ENCODE measurements at regions not wholly inside any gene's neighbourhood (a gene's known extent, or its start where the extent isn't known, plus 50 kb on each side); places are given as distances from the start of the nearest gene placed in this dataset.

DNA sequence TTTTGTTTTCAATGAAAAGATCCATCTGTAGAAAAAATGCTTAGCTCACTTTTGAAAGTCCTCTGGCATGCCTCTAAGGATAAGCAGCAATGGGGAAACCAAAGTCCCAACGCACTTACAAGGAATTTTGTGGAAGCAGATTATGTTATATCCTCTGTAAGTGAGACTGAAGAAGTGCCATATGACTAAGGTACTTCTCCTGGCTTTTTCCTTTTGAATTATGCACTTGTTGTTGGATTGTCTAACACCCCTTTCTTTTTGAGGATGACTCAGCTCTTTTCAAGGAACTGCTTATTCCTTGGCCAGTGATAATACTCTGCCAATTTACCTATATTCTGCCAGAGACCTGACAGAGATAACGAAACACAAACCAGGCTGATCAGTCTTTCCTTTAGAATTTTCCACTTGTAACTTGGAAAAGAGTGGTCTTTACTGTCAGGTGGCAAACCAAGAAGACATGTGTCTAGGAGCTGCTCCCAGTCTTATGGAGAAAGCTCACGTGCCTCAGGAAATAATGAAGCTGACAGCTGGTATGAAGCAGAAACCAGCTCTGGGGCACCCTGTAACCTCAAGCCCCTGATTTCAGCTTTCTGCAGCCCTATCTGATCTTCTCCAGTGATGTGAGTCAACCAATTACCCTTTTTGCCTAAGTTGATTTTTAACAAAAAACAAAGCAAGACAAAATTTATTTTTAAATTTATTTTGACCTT lies 290.8 kb upstream of the FBXL7 start:
- no peak overlapping the region for H2AK5ac ChIP-seq (ENCODE audit: low read length)
- H3K9ac ChIP-seq (ENCODE audit: low read length): no peak overlapping the region
- H2BK120ac ChIP-seq (ENCODE audit: low read depth, low read length): no peak overlapping the region
- no peaks in the 10 kb centered on the region for H3K4me1 ChIP-seq (ENCODE audit: control insufficient read depth, low read depth, low read length)
- peak; percentile 7 for DNase-seq
- no peak overlapping the region for H3K4me2 ChIP-seq (ENCODE audit: low read length)
- no peak overlapping the region for H4K5ac ChIP-seq (ENCODE audit: low read length)
- no peak overlapping the region for H4K8ac ChIP-seq (ENCODE audit: low read depth, low read length)
- H2BK5ac ChIP-seq (ENCODE audit: low read length): no peak overlapping the region
- H3K4me3 ChIP-seq (ENCODE audit: low read length): no peak overlapping the region
- H3K56ac ChIP-seq (ENCODE audit: low read length): no peak overlapping the region
- H3K4ac ChIP-seq (ENCODE audit: low read depth, low read length): no peak overlapping the region
- H3K23ac ChIP-seq (ENCODE audit: low read length): no peak overlapping the region
- H3K27ac ChIP-seq (ENCODE audit: low read depth, low read length): no peak overlapping the region
- no CpG with 5 or more reads among the region's 3 CpGs for WGBS (ENCODE audit: extremely low coverage, insufficient coverage, low lambda C conversion rate)
- no peak overlapping the region for H3K18ac ChIP-seq (ENCODE audit: low read length)
- no peak overlapping the region for H2BK15ac ChIP-seq (replicated peaks; ENCODE audit: low read depth)
- no peaks in the 10 kb centered on the region for H3K36me3 ChIP-seq (ENCODE audit: control insufficient read depth, insufficient read depth, low read length)
- H3K79me1 ChIP-seq (ENCODE audit: low read length): no peaks in the 10 kb centered on the region
- no peaks in the 10 kb centered on the region for H3K79me2 ChIP-seq (ENCODE audit: control insufficient read depth, insufficient read depth, low read length)
- H3K27me3 ChIP-seq (ENCODE audit: insufficient read depth, low read length, poor library complexity): no peaks in the 10 kb centered on the region

DNA sequence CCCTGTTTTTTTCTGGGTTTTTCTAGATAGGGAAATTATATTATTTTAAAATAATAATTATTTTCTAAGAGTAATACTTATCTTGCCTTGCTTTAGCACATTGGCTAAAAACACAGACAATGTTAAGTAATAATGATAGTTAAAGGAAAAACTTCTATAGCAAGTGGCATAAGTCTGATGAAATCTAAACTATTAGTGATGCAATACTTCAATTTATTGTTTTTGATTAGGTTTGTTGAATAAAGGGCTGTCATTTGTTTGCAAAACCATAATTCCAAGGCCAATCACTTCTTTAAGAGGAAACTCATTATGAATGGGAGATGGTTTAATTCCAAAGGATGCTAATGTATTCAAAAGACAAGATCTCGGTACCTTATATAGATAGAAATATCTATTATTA lies 293.8 kb upstream of the FBXL7 start:
- no peaks in the 10 kb centered on the region for H3K27me3 ChIP-seq (ENCODE audit: insufficient read depth, low read length, poor library complexity)
- H2BK15ac ChIP-seq (replicated peaks; ENCODE audit: low read depth): no peak overlapping the region
- H3K4me1 ChIP-seq (ENCODE audit: control insufficient read depth, low read depth, low read length): no peaks in the 10 kb centered on the region
- no peak overlapping the region for H2BK120ac ChIP-seq (ENCODE audit: low read depth, low read length)
- WGBS (ENCODE audit: extremely low coverage, insufficient coverage, low lambda C conversion rate): no CpG with 5 or more reads among the region's 1 CpG
- H3K23ac ChIP-seq (ENCODE audit: low read length): no peak overlapping the region
- H3K4ac ChIP-seq (ENCODE audit: low read depth, low read length): no peak overlapping the region
- no peak overlapping the region for H4K8ac ChIP-seq (ENCODE audit: low read depth, low read length)
- H3K9ac ChIP-seq (ENCODE audit: low read length): no peak overlapping the region
- H2AK5ac ChIP-seq (ENCODE audit: low read length): no peak overlapping the region
- no peak overlapping the region for H3K4me2 ChIP-seq (ENCODE audit: low read length)
- H3K56ac ChIP-seq (ENCODE audit: low read length): no peak overlapping the region
- H3K79me1 ChIP-seq (ENCODE audit: low read length): no peaks in the 10 kb centered on the region
- H3K27ac ChIP-seq (ENCODE audit: low read depth, low read length): no peak overlapping the region
- no peak overlapping the region for H4K5ac ChIP-seq (ENCODE audit: low read length)
- no peak overlapping the region for H3K18ac ChIP-seq (ENCODE audit: low read length)
- H3K4me3 ChIP-seq (ENCODE audit: low read length): no peak overlapping the region
- DNase-seq: no peak
- no peaks in the 10 kb centered on the region for H3K36me3 ChIP-seq (ENCODE audit: control insufficient read depth, insufficient read depth, low read length)
- no peak overlapping the region for H2BK5ac ChIP-seq (ENCODE audit: low read length)
- no peaks in the 10 kb centered on the region for H3K79me2 ChIP-seq (ENCODE audit: control insufficient read depth, insufficient read depth, low read length)

DNA sequence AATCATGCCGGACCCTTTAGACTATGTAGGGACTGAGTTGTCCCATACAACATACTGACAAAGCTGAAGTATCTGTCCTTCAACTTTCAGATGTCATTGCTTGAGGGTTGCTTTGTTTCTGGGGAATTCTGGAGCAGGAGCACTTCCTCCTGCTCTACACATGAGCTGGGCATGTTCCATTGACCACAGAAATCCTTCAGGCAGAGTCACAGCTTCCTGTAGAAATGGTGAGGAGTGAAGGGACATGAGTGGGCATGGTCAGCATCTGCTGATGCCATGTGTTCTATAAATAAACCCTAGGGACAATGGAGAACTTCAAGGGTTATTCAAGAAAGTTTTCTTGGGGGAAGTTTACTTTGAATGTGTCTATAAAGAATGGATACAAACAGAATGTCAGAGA lies 296.6 kb upstream of the FBXL7 start:
- WGBS (ENCODE audit: extremely low coverage, insufficient coverage, low lambda C conversion rate): no CpG with 5 or more reads among the region's 1 CpG
- no peaks in the 10 kb centered on the region for H3K4me1 ChIP-seq (ENCODE audit: control insufficient read depth, low read depth, low read length)
- no peak overlapping the region for H2BK120ac ChIP-seq (ENCODE audit: low read depth, low read length)
- no peak overlapping the region for H2BK5ac ChIP-seq (ENCODE audit: low read length)
- H4K5ac ChIP-seq (ENCODE audit: low read length): no peak overlapping the region
- H4K8ac ChIP-seq (ENCODE audit: low read depth, low read length): no peak overlapping the region
- no peak for DNase-seq
- H2AK5ac ChIP-seq (ENCODE audit: low read length): no peak overlapping the region
- no peaks in the 10 kb centered on the region for H3K79me2 ChIP-seq (ENCODE audit: control insufficient read depth, insufficient read depth, low read length)
- H3K56ac ChIP-seq (ENCODE audit: low read length): no peak overlapping the region
- no peak overlapping the region for H3K4me2 ChIP-seq (ENCODE audit: low read length)
- no peak overlapping the region for H3K18ac ChIP-seq (ENCODE audit: low read length)
- H3K4me3 ChIP-seq (ENCODE audit: low read length): no peak overlapping the region
- H3K9ac ChIP-seq (ENCODE audit: low read length): no peak overlapping the region
- no peak overlapping the region for H3K27ac ChIP-seq (ENCODE audit: low read depth, low read length)
- no peak overlapping the region for H3K23ac ChIP-seq (ENCODE audit: low read length)
- H3K79me1 ChIP-seq (ENCODE audit: low read length): no peaks in the 10 kb centered on the region
- no peak overlapping the region for H3K4ac ChIP-seq (ENCODE audit: low read depth, low read length)
- no peak overlapping the region for H2BK15ac ChIP-seq (replicated peaks; ENCODE audit: low read depth)
- H3K27me3 ChIP-seq (ENCODE audit: insufficient read depth, low read length, poor library complexity): no peaks in the 10 kb centered on the region
- H3K36me3 ChIP-seq (ENCODE audit: control insufficient read depth, insufficient read depth, low read length): no peaks in the 10 kb centered on the region

DNA sequence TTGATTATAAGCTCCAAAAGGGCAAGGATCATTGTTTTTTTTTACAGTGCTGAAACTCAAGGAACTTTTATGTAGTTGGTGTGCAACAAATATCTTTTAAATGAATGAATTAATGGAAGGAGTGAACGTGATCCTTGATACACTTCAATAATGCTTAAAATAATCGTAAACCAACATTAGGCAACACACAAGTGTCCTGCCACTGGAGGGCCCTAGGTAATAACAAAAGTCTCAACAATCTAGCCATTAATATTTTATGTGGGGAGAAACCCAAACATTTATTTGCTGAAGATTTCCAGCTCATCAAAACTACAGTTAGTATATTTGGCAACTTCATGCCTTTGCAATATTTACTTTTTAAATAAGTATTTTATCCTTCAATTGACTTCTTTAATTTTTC lies 309.0 kb upstream of the FBXL7 start:
- H2AK5ac ChIP-seq (ENCODE audit: low read length): no peak overlapping the region
- H3K36me3 ChIP-seq (ENCODE audit: control insufficient read depth, insufficient read depth, low read length): no peaks in the 10 kb centered on the region
- H3K18ac ChIP-seq (ENCODE audit: low read length): no peak overlapping the region
- H3K27ac ChIP-seq (ENCODE audit: low read depth, low read length): no peak overlapping the region
- H3K27me3 ChIP-seq (ENCODE audit: insufficient read depth, low read length, poor library complexity): no peaks in the 10 kb centered on the region
- no peak overlapping the region for H3K4ac ChIP-seq (ENCODE audit: low read depth, low read length)
- no peak overlapping the region for H2BK5ac ChIP-seq (ENCODE audit: low read length)
- no peak overlapping the region for H2BK120ac ChIP-seq (ENCODE audit: low read depth, low read length)
- H3K4me3 ChIP-seq (ENCODE audit: low read length): no peak overlapping the region
- no peaks in the 10 kb centered on the region for H3K79me2 ChIP-seq (ENCODE audit: control insufficient read depth, insufficient read depth, low read length)
- H3K4me1 ChIP-seq (ENCODE audit: control insufficient read depth, low read depth, low read length): no peaks in the 10 kb centered on the region
- no peak overlapping the region for H3K9ac ChIP-seq (ENCODE audit: low read length)
- H3K23ac ChIP-seq (ENCODE audit: low read length): no peak overlapping the region
- no peak overlapping the region for H3K4me2 ChIP-seq (ENCODE audit: low read length)
- no peak overlapping the region for H4K8ac ChIP-seq (ENCODE audit: low read depth, low read length)
- no peaks in the 10 kb centered on the region for H3K79me1 ChIP-seq (ENCODE audit: low read length)
- H3K56ac ChIP-seq (ENCODE audit: low read length): no peak overlapping the region
- H2BK15ac ChIP-seq (replicated peaks; ENCODE audit: low read depth): no peak overlapping the region
- H4K5ac ChIP-seq (ENCODE audit: low read length): no peak overlapping the region
- DNase-seq: no peak
- WGBS (ENCODE audit: extremely low coverage, insufficient coverage, low lambda C conversion rate): no CpG with 5 or more reads among the region's 2 CpGs

DNA sequence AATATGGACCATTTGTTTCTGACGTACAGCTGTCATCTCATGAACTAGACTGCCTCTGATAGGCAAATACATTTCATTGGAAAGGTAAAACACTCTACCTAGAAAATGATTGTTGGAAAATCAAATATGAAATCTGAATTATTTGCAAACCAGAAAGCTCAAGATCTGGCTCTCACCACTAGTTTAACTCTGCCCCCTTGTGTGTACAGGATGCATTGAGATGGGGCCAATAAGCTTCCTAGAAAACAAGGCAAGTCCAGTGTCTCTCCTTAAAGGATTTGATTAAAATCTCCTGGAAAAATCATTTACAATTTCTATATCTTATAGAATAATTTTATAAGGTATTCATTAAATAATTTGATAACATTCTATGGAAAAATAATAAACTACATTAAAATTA lies 311.9 kb upstream of the ANKH start:
- DNase-seq: peak; percentile 20
- Histone ChIP-seq H2BK5ac (ENCODE audit: low read length) (no peak overlapping the region), H3K4me2 (ENCODE audit: low read length) (no peak overlapping the region), H2BK15ac (replicated peaks; ENCODE audit: low read depth) (no peak overlapping the region), H3K27ac (ENCODE audit: low read depth, low read length) (no peak overlapping the region), H3K4ac (ENCODE audit: low read depth, low read length) (no peak overlapping the region), H3K18ac (ENCODE audit: low read length) (no peak overlapping the region), H3K9ac (ENCODE audit: low read length) (no peak overlapping the region), H3K4me1 (ENCODE audit: control insufficient read depth, low read depth, low read length) (no peaks in the 10 kb centered on the region), H2AK5ac (ENCODE audit: low read length) (no peak overlapping the region), H4K8ac (ENCODE audit: low read depth, low read length) (no peak overlapping the region), H3K79me1 (ENCODE audit: low read length) (no peaks in the 10 kb centered on the region), H3K23ac (ENCODE audit: low read length) (no peak overlapping the region), H3K36me3 (ENCODE audit: control insufficient read depth, insufficient read depth, low read length) (no peaks in the 10 kb centered on the region), H3K56ac (ENCODE audit: low read length) (no peak overlapping the region), H4K5ac (ENCODE audit: low read length) (no peak overlapping the region), H2BK120ac (ENCODE audit: low read depth, low read length) (no peak overlapping the region), H3K4me3 (ENCODE audit: low read length) (no peak overlapping the region), H3K27me3 (ENCODE audit: insufficient read depth, low read length, poor library complexity) (no peaks in the 10 kb centered on the region), H3K79me2 (ENCODE audit: control insufficient read depth, insufficient read depth, low read length) (no peaks in the 10 kb centered on the region)
- WGBS (ENCODE audit: extremely low coverage, insufficient coverage, low lambda C conversion rate): no CpG with 5 or more reads among the region's 1 CpG

DNA sequence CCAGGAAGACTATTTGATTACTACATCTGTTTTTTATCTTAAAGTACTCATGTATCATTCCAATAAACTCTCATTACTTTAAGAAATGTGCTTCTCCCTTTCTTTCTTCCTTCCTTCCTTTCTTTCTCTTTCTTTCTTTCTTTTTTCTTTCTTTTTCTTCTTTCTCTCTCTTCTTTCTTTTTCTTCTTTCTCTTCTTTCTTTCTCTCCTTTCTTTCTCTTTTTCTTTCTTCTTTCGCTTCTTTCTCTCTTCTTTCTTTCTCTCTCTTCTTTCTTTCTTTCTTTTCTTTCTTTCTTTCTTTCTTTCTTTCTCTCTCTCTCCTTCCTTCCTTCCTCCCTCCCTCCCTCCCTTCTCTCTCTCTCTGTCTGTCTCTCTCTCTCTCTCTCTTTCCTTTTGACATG lies 298.6 kb upstream of the ANKH start:
- Histone ChIP-seq H2BK5ac (ENCODE audit: low read length) (no peak overlapping the region), H3K36me3 (ENCODE audit: control insufficient read depth, insufficient read depth, low read length) (no peaks in the 10 kb centered on the region), H3K4ac (ENCODE audit: low read depth, low read length) (no peak overlapping the region), H3K27me3 (ENCODE audit: insufficient read depth, low read length, poor library complexity) (no peaks in the 10 kb centered on the region), H2BK120ac (ENCODE audit: low read depth, low read length) (no peak overlapping the region), H3K4me3 (ENCODE audit: low read length) (no peak overlapping the region), H3K4me2 (ENCODE audit: low read length) (no peak overlapping the region), H4K5ac (ENCODE audit: low read length) (no peak overlapping the region), H3K79me1 (ENCODE audit: low read length) (no peaks in the 10 kb centered on the region), H3K79me2 (ENCODE audit: control insufficient read depth, insufficient read depth, low read length) (no peaks in the 10 kb centered on the region), H3K56ac (ENCODE audit: low read length) (no peak overlapping the region), H3K23ac (ENCODE audit: low read length) (no peak overlapping the region), H4K8ac (ENCODE audit: low read depth, low read length) (no peak overlapping the region), H2AK5ac (ENCODE audit: low read length) (no peak overlapping the region), H3K18ac (ENCODE audit: low read length) (no peak overlapping the region), H2BK15ac (replicated peaks; ENCODE audit: low read depth) (no peak overlapping the region), H3K4me1 (ENCODE audit: control insufficient read depth, low read depth, low read length) (no peaks in the 10 kb centered on the region), H3K9ac (ENCODE audit: low read length) (no peak overlapping the region), H3K27ac (ENCODE audit: low read depth, low read length) (no peak overlapping the region)
- DNase-seq: no peak
- no CpG with 5 or more reads among the region's 1 CpG for whole genome bisulfite sequencing (ENCODE audit: extremely low coverage, insufficient coverage, low lambda C conversion rate)
